NCI-H526 (cell line): ENCODE measurements at regions not wholly inside any gene's neighbourhood (a gene's known extent, or its start where the extent isn't known, plus 50 kb on each side); places are given as distances from the start of the nearest gene placed in this dataset.
"Not testable (repeated sequence)": the region's sequence is repeated elsewhere in the genome, so short reads cannot be mapped to it uniquely, and the experiment has no call there.

Experiments
- DNase-seq, 2 experiments: peaks; one replicate each; lab custom pipeline; 2025; lab: John Stamatoyannopoulos, UW

DNA sequence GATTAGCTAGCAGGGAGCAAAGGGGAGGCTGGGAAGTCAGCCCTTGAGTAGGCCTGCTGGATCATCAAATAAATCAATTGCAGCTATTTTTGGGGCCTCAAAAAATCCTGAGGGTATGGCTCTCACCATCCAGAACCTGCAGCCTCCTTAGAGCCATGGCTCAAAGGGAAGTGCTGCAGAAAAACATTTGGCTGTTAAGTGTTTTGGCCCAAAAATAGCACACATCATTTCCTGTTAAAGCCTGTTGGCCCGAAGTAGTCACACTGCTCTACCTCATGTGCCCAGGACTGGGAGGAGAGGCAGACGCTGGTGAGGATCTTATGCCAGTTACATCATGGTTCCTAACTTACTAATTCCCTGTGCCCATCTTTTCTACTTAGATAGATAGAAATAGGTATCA lies 176.8 kb upstream of the PLGLB1 start:
- DNase-seq, result not testable (repeated sequence)

GRCh38 chr2:87199228-87199627 lies 177.6 kb upstream of the PLGLB1 start:
- DNase-seq, result not testable (repeated sequence)

- DNase-seq, result not testable (repeated sequence)
These were observed 183.0 kb upstream of the PLGLB1 start for GRCh38 chr2:87204569-87205147.

DNA sequence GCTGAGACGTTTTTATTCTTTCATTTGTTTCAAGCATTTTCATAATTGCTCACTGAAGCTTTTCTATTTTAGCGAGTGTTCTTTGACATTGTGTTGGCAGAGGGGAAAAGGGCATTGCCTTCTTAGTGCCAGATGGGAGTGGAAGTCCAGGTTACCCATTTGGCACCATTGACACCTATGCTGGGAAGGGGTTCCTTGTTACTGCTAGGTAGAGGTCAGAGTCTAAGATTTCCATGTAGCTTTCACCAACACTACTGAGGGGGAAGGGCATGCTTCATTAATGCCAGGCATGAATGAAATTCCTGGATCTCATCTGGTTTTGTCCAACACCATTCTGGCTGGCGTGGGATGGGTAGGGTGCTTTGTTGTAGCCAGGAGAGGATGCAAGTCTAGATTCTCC lies 191.3 kb upstream of the PLGLB1 start:
- not testable (repeated sequence) for DNase-seq

- DNase-seq, result not testable (repeated sequence)
These were observed 195.4 kb upstream of the PLGLB1 start for GRCh38 chr2:87217005-87217404.

DNA sequence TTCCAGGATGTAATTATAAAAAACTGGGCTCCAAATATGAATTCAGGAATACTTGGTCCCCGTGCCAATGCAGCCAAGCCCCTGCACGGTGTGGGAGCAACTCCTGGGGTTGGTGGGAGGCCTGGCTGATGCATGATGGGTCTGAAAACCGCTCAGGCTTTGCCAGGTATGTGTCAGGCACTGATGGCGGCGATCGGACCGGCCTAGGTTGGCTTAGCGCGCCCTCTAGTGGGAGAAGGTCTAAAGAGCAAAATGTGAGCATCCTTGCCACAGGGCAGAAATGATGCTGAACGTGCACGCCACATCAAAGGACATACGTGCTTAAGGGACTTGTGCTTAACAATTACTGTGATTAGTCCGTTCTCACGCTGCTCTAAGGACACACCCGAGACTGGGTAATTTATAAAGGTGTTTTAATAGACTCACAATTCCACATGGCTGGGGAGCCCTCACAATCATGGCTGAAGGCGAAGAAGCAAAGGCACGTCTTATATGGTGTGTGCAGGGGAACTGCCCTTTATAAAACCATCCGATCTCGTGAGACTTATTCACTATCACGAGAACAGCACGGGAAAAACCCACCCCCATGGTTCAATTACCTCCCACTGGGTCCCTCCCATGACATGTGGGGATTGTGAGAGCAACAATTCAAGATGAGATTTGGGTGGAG lies 196.2 kb upstream of the PLGLB1 start:
- not testable (repeated sequence) for DNase-seq

DNA sequence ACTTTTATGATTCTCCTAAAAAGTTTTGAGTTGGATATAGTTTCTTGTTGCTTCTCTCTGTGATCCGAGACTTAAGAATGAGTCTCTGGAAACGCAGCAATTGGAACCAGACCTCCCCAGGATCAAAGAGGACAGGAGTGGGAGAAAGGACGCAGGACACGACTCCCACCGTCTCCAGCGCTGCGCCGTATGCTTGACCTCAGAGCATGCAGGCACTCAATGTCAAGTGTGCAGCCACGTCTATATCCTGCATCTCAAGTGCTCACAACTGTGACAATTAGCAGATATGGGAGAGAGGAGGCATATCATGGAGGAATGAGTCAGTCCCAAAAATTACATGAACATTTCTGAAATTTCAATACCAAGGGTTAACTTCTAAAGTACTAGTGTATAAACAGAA lies 199.0 kb upstream of the PLGLB1 start:
- DNase-seq, result not testable (repeated sequence)

DNA sequence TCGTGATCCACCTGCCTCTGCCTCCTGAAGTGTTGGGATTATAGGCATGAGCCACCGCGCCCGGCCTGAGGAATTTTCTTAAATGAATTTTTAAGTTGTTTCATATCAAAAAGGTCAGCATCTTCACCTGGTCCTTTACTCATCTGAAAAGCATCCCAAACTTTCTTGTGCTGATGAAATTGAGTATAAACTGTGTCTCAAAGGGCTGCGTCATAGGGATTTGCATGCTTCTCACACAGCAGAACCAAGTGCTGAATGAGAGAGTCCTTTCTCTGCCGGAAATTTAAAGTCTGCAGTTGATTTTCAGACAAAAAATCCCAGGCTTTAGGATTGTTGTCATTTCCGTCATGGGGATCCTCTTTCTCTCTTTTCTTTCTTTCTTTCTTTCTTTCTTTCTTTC lies 200.5 kb upstream of the PLGLB1 start:
- DNase-seq, result not testable (repeated sequence)

GRCh38 chr2:87223873-87224272 lies 202.2 kb upstream of the PLGLB1 start:
- not testable (repeated sequence) for DNase-seq

- not testable (repeated sequence) for DNase-seq
These were observed 207.5 kb upstream of the PLGLB1 start for GRCh38 chr2:87229091-87229689.

DNA sequence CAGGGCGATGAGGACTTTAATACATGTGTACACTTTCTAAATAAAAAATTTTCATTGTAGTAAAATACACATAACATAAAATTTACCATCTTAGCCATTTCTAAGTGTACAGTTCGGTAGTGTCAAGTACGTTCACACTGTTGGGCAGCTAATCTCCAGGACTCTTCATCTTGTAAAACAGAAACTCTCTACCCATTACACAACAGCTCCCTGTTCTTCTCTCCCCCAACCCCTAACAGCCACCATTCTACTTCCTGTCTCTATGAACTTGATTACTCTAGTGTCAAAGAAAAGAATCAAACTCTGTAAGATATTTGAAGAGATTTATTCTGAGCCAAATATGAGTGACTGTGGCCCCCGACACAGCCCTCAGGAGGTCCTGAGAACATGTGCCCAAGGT lies 208.3 kb upstream of the PLGLB1 start:
- DNase-seq, result not testable (repeated sequence)

GRCh38 chr2:87235333-87235981 lies 213.8 kb upstream of the PLGLB1 start:
- DNase-seq, result not testable (repeated sequence)

GRCh38 chr2:87237570-87238336 lies 216.1 kb upstream of the PLGLB1 start:
- DNase-seq, result not testable (repeated sequence)

- DNase-seq, result not testable (repeated sequence)
These were observed 218.0 kb upstream of the PLGLB1 start for GRCh38 chr2:87239558-87240215.

DNA sequence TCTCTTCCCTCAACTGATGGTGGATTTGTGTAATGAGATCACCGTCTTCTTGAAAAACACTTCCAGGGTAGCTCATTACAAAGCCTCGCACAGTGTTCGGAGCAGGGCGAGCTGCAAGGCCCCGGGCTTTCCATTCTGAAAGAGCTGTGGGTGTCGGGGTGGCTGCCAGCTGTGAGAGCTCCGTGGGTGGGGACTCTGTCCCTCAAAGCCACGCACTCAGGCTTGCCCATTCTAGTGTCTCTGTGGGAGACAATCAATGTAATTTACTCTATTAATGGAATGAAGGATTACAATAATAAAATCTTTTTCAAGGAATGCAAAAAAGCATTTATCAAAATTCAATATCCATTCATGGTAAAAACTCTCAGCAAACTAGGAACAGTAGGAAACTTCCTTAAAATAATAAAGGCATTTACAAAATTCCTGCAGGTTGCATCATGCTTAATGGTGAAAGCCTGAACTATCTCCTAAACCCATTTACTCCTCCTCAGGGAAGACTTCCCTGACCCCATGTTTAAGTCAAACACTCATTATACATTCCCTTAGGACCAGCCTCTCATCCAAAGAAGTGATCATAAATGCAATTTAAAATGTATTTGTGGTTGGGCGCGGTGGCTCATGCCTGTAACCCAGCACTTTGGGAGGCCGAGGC lies 224.5 kb upstream of the PLGLB1 start:
- not testable (repeated sequence) for DNase-seq

- DNase-seq, result not testable (repeated sequence)
These were observed 230.4 kb upstream of the PLGLB1 start for GRCh38 chr2:87252046-87252445.

- not testable (repeated sequence) for DNase-seq
These were observed 232.9 kb upstream of the PLGLB1 start for GRCh38 chr2:87254562-87254961.

DNA sequence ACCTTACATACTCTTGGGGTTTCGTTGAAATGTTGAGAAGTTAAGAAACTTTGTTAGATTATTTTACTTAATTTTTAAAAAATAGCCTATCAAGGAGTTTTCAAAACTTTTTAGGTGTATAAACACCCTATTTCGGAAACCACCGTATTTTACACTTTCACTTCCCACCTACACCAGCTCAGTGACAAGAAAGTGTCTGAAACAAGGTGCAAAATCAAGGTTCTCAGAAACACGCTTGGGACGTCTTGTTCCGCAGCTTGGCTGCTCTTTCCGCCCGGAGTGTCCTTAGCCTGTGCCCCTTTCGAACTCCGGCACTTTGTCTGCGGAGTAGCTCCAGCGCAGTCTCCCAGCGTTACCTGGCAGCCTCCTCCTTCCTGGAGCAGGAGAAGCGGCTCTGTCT lies 233.8 kb upstream of the PLGLB1 start:
- DNase-seq, result not testable (repeated sequence)

- not testable (repeated sequence) for DNase-seq
These were observed 237.2 kb upstream of the PLGLB1 start for GRCh38 chr2:87258887-87259286.

DNA sequence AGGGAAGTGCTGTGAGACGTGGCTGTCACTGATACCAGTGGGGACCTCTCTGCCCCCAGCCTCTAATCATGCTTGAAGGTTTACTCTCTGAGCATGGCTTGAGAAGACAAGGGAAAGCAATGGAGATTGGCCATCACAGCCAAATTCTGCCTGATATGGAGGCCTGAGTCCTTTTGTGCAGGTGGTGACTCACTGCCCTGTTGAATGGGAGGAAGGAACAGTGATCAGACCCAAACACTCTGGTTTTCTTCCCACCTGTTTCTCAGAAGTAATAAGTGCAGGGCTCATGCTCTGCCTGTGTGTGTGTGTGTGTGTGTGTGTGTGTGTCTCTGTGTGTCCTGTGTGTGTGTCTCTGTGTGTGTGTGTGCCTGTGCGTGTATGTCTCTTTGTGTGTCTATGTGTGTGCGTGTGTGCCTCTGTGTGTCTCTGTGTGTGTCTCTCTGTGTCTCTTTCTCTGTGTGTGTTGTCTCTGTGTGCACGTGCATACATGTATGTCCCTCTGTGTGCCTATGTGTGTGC lies 240.6 kb upstream of the PLGLB1 start:
- DNase-seq, result not testable (repeated sequence)
